ENCODE measurements at regions not wholly inside any gene's neighbourhood (a gene's known extent, or its start where the extent isn't known, plus 50 kb on each side); places are given as distances from the start of the nearest gene placed in this dataset.

DNA sequence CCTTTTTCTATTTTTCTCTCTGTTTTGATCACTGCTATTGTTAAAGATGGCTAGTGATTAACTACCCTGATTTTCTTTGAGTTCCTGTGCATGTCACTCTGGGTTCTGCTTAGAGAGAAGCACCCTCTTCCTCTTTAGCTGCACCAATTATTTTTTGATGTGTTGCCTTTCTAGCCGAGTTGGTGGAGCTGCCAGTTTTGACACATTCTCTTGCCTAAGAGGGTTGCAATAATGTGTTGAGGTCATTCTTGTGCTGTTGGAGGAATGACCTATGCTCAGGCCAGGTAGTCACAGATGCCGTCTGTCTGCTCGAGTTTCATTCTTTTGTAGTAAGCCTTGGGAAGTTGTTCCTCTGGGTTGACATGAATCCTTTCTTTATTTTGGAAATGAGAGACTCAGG, 84.6 kb upstream of the DPH6 start:
- TF ChIP-seq, protein P1, sequence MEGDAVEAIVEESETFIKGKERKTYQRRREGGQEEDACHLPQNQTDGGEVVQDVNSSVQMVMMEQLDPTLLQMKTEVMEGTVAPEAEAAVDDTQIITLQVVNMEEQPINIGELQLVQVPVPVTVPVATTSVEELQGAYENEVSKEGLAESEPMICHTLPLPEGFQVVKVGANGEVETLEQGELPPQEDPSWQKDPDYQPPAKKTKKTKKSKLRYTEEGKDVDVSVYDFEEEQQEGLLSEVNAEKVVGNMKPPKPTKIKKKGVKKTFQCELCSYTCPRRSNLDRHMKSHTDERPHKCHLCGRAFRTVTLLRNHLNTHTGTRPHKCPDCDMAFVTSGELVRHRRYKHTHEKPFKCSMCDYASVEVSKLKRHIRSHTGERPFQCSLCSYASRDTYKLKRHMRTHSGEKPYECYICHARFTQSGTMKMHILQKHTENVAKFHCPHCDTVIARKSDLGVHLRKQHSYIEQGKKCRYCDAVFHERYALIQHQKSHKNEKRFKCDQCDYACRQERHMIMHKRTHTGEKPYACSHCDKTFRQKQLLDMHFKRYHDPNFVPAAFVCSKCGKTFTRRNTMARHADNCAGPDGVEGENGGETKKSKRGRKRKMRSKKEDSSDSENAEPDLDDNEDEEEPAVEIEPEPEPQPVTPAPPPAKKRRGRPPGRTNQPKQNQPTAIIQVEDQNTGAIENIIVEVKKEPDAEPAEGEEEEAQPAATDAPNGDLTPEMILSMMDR (IDR thresholded peaks at IDR 0.05) = no peak
- TF ChIP-seq POLR2AphosphoS5 (IDR thresholded peaks at IDR 0.05) = no peak
- no peak for TF ChIP-seq POLR2A (IDR thresholded peaks at IDR 0.05)

All from prostate gland (tissue), 2 donors.